Effector memory CD4-positive, alpha-beta T cell (primary cell): ENCODE measurements at regions not wholly inside any gene's neighbourhood (a gene's known extent, or its start where the extent isn't known, plus 50 kb on each side); places are given as distances from the start of the nearest gene placed in this dataset.
"Not testable (repeated sequence)": the region's sequence is repeated elsewhere in the genome, so short reads cannot be mapped to it uniquely, and the experiment has no call there.

Experiments
- DNase-seq, 3 donors: peaks; one replicate each; pipeline ENCODE4 v3.0.0-alpha.2; 2020
- H3K27ac ChIP-seq: 2 replicates; pipeline ENCODE4 v1.7.0; 2013; ENCODE audit warnings: mild to moderate bottlenecking, low read length, moderate library complexity; ENCODE audit not compliant: insufficient read depth, poor library complexity, severe bottlenecking
- H3K27me3 ChIP-seq: replicated peaks from 2 replicates; pipeline ENCODE4 v1.7.0; 2013; ENCODE audit warnings: mild to moderate bottlenecking, low read length; ENCODE audit not compliant: insufficient read depth, control insufficient read depth, poor library complexity, severe bottlenecking
- H3K36me3 ChIP-seq: 2 replicates; pipeline ENCODE4 v1.7.0; 2013; ENCODE audit warnings: mild to moderate bottlenecking, low read length, moderate library complexity; ENCODE audit not compliant: control insufficient read depth, insufficient read depth
- H3K4me1 ChIP-seq: 2 replicates; pipeline ENCODE4 v1.7.0; 2013; ENCODE audit warnings: low read length, mild to moderate bottlenecking; ENCODE audit not compliant: control insufficient read depth, insufficient read depth, poor library complexity, severe bottlenecking
- H3K4me3 ChIP-seq: 2 replicates; pipeline ENCODE4 v1.7.0; 2013; ENCODE audit warnings: low read length, low read depth, mild to moderate bottlenecking; ENCODE audit not compliant: insufficient read depth, poor library complexity, severe bottlenecking
- H3K9me3 ChIP-seq: 2 replicates; pipeline ENCODE4 v1.7.0; 2013; ENCODE audit warnings: mild to moderate bottlenecking, low read length, moderate library complexity; ENCODE audit not compliant: control insufficient read depth

DNA sequence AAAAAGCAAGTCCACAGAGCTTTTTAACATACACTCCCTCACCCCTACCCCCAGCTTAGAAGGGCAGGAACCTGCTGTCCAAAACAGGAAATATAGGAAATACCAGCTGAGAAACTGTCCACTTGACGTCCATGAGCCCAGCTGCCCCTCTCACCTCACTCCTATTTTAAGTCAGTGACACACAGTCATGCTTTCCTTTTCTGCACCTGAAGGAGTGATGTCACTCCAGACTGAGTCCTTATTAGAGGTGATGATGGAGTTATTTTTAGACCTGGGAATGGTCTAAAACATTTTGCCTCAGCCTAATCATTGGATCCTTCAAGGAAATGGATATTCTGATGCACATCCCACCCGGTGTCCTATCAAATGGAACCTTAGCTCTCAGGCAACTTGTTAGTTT, 217.8 kb downstream of the BCL2L11 start:
- H3K9me3 ChIP-seq, H3K27me3 ChIP-seq, H3K36me3 ChIP-seq, H3K4me3 ChIP-seq, H3K27ac ChIP-seq, H3K4me1 ChIP-seq, DNase-seq: not testable (repeated sequence)

GRCh38 chr2:111339476-111339875, 218.8 kb downstream of the BCL2L11 start:
- not testable (repeated sequence) for H3K36me3 ChIP-seq, H3K27me3 ChIP-seq, H3K4me1 ChIP-seq, H3K27ac ChIP-seq, DNase-seq, H3K9me3 ChIP-seq, H3K4me3 ChIP-seq

DNA sequence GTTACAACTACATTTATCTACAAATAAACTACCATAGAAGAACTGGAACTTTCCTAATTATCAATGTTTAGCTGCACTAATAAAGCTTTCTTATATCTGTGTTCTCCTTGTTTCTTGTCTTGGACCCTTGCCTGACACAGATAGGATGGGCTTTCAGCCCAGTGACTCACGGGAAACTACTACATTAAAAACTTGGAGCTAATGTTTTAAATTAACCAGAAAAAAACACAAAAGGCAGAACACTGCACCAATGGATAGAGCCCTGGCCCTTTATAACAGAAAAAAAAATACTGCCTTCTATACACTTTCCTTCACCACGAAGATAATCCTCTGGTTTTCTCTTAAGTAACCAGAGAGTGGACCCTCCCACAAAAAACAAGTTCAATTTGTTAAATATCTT, 223.9 kb downstream of the BCL2L11 start:
- H3K4me3 ChIP-seq, H3K36me3 ChIP-seq, H3K4me1 ChIP-seq, DNase-seq, H3K27me3 ChIP-seq, H3K9me3 ChIP-seq, H3K27ac ChIP-seq: not testable (repeated sequence)

- not testable (repeated sequence) for H3K9me3 ChIP-seq, H3K4me1 ChIP-seq, H3K36me3 ChIP-seq, H3K4me3 ChIP-seq, DNase-seq, H3K27me3 ChIP-seq, H3K27ac ChIP-seq
These were observed 224.7 kb downstream of the BCL2L11 start for GRCh38 chr2:111345439-111345838.

DNA sequence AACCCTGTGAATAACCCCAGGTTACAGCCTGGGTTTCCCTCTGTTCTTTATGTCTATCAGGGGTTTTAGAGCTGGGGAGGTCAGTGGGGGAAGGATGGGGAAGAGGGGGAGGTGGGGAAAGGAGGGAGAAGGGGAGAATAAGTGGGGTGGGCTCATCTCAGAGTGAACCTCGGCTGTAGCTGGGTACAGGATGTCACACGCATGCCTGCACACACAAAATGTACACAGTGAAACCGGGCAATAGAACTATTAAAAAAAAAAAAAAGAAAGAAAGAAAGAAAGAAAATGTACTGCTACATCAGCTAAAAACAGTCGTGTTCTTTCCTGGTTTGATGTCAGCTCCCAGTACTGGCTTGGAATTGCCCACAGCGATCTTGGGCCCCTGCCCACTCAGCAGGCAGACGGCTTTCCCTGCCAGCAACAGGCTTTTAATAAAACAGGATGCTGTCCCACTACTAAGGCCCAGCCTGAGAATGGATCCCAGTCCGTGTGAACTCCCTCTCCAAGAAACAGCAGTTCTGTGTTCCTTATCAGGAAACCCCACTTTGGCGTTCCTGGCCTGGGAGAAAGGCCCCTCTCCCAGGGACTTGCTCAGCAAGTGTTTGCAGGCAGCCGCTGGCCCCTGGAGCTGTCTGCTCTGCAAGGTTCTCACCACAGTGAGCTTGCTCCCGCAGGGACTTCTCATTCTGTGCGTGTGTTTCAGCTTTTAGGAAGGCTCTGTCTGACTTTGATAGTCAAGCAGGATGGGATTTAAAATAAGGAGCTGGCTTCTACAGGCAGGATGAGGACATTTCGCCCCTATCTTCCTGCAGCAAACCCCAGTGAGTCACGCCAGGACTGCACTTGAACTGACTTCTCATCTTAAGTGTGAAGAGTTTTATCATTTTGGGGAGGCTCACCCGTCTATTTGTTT, 225.6 kb downstream of the BCL2L11 start:
- H3K4me3 ChIP-seq, H3K4me1 ChIP-seq, DNase-seq, H3K27me3 ChIP-seq, H3K36me3 ChIP-seq, H3K9me3 ChIP-seq, H3K27ac ChIP-seq: not testable (repeated sequence)

GRCh38 chr2:111347695-111348094, 227.0 kb downstream of the BCL2L11 start:
- H3K9me3 ChIP-seq, H3K4me3 ChIP-seq, H3K27ac ChIP-seq, H3K27me3 ChIP-seq, H3K36me3 ChIP-seq, H3K4me1 ChIP-seq, DNase-seq: not testable (repeated sequence)

DNA sequence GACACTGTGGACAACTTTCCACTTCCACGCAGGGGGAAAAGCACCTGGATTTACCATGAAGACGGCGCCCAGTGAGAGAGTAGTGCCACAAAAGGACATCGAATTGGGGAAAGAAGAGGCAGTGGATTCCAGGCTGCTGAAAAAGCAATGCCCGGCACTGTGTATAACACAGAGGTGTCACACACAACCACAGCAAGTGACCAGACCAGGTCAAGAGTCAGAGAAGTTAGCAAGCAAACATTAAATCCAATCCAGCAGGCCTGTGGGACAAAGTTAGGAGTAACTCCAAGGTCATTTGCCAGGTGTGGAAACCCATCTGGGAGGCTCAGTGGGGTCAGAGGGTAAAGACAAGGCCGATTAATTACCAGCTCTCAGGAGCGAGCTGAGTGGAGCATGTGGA, 227.6 kb downstream of the BCL2L11 start:
- H3K9me3 ChIP-seq, H3K36me3 ChIP-seq, DNase-seq, H3K4me1 ChIP-seq, H3K27me3 ChIP-seq, H3K27ac ChIP-seq, H3K4me3 ChIP-seq: not testable (repeated sequence)

GRCh38 chr2:111355022-111355817, 234.5 kb downstream of the BCL2L11 start:
- not testable (repeated sequence) for H3K4me1 ChIP-seq, H3K9me3 ChIP-seq, H3K36me3 ChIP-seq, H3K27ac ChIP-seq, H3K4me3 ChIP-seq, H3K27me3 ChIP-seq, DNase-seq

GRCh38 chr2:111355823-111356511, 235.3 kb downstream of the BCL2L11 start:
- H3K4me3 ChIP-seq, H3K27ac ChIP-seq, H3K27me3 ChIP-seq, H3K4me1 ChIP-seq, H3K36me3 ChIP-seq, H3K9me3 ChIP-seq, DNase-seq: not testable (repeated sequence)
